D721Med (cell line): ENCODE measurements at regions not wholly inside any gene's neighbourhood (a gene's known extent, or its start where the extent isn't known, plus 50 kb on each side); places are given as distances from the start of the nearest gene placed in this dataset.

Experiments used
- DNase-seq: peaks from one replicate; pipeline ENCODE4 v3.0.0; 2011; ENCODE audit warnings: low spot score; ENCODE audit not compliant: insufficient read length
- FAIRE-seq: peaks from 2 replicates; lab custom pipeline; 2011; peaks lifted over from hg19 to GRCh38; lab: Jason Lieb, UNC
- CTCF ChIP-seq: IDR thresholded peaks from 2 replicates; pipeline ENCODE4 v1.5.1; 2012; ENCODE audit warnings: mild to moderate bottlenecking, control low read depth; ENCODE audit not compliant: insufficient read depth; ENCODE audit errors: missing control alignments

DNA sequence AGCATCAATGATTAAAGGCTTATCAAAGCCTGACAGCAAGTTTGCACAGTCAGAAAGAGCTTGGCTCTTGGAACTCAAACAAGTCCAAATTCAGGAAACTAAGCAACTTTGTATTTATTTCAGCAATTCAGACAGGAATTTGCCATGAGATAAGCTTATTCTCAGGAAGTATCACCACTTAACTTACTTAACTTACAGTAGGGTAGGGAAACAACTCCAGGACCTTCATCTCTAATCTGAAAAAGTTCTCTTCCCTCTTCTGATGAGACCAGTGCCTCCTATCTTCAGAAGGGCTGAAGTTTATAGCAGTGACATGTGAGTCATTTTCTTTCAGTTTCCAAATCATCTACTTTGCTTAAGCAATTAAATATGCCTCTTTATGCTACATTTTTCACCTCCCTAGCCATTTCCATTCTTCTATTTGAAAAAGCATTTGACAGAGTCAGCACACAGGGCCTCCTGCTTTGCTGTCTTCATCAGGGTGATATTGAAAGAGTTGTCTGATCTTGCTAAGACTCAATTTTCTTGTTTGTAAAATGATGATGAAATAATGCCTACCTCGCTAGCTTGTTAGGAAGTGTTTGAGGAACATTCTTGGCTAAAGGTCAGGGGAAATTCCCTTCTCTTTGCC, 389.5 kb downstream of the RND3 start:
- FAIRE-seq: no peak
- DNase-seq: no peak
- TF ChIP-seq CTCF: no peak

DNA sequence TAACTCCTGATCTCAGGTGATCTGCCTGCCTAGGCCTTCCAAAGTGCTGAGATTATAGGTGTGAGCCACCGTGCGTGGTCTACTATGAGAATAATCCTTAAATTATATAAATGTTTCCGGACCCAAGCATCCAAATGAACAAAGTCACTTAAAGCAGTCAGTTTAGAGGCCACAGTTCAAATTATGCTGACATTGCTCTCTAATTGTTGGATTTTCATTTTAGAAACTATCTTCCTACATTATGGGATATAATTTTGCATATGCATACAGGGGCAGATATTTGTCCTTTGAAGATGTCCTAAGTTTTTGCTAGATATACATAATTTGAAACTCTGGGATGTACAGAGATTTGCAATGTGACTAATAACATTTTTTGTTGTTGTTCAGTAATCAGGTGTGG, 390.1 kb downstream of the RND3 start:
- no peak for FAIRE-seq

DNA sequence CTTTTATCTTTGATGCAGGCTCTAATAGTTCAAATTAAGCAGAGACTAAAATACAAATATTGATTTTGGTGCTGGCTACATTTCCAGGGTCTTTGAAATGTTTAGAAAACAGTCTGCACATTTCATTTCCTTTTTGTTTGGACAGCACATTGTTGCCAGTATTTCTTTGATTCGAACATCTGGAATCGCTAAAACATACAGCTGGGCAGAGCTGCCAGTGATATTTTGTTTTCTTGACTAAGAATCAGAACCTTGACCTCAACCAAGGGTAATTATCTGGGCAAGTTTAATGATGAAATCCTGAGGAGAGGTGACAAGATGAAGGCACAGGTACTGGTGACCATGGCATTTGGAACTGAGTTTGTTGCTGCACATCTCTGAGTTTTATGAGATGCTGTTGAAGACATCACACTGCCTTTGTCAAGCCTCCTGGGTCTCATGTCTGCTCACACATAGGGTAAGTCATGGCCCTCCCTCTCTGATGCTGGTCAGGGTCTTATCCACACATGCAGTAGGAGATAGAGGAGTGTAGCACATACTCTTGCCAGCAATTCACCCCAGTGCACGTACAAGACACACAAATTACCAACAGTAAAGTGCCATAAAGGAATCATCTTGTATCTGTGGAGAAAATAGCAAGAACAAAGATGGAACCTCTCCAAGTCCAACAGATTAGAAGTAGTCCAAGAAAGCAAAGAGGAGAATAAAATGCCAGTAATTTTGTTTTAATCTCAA, 391.9 kb downstream of the RND3 start:
- no peak for DNase-seq
- no peak for FAIRE-seq
- no peak for TF ChIP-seq CTCF

More for the DNA sequence above, 390.1 kb downstream of the RND3 start:
- no peak for DNase-seq
- TF ChIP-seq CTCF: no peak

- no peak for TF ChIP-seq CTCF
- FAIRE-seq: no peak
- DNase-seq: no peak
Observed at GRCh38 chr2:150091846-150092245, 395.6 kb downstream of the RND3 start.

- no peak for FAIRE-seq
- TF ChIP-seq CTCF: no peak
- no peak for DNase-seq
Observed at GRCh38 chr2:150090031-150090430, 397.4 kb downstream of the RND3 start.

GRCh38 chr2:150088538-150088937, 398.9 kb downstream of the RND3 start:
- DNase-seq (no peak), FAIRE-seq (no peak)
- TF ChIP-seq CTCF: no peak

DNA sequence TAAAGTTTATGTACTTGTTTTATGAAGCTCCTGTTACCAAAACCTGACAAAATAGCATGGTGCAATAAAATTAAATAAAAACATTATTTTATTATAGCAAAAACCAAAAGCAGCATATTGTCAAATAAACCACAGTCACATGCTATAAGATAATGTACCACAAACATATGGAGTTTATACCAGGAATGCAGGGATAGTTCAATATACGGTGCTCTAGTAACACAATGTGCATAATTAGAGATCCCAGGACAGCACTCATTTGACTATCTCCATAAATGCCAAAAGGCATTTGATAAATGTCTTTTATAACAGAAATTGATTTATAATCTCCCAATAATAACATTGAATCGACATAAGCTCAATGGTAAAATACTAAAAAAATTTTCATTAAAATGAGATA, 402.0 kb downstream of the RND3 start:
- FAIRE-seq (no peak), DNase-seq (no peak)

More for the DNA sequence above, 402.0 kb downstream of the RND3 start:
- no peak for TF ChIP-seq CTCF
